NCI-H2227 (cell line): ENCODE measurements at regions not wholly inside any gene's neighbourhood (a gene's known extent, or its start where the extent isn't known, plus 50 kb on each side); places are given as distances from the start of the nearest gene placed in this dataset.
"Not testable (repeated sequence)": the region's sequence is repeated elsewhere in the genome, so short reads cannot be mapped to it uniquely, and the experiment has no call there.

Experiments used
- DNase-seq: peaks from one replicate; lab custom pipeline; 2025; ENCODE audit not compliant: unreplicated experiment; lab: John Stamatoyannopoulos, UW

DNA sequence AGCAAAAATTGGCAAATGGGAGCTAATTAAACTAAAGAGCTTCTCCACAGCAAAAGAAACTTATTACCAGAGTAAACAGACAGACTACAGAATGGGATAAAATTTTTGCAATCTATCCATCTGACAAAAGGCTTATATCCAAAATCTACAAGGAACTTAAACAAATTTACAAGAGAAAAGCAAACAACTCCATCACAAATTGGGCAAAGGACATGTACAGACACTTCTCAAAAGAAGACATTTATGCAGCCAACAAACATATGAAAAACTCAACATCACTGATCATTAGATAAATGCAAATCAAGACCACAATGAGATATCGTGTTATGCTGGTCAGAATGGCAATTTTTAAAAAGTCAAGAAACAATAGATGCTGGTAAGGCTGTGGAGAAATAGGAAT is 315.6 kb downstream of the DMAC1 start:
- DNase-seq: not testable (repeated sequence)

DNA sequence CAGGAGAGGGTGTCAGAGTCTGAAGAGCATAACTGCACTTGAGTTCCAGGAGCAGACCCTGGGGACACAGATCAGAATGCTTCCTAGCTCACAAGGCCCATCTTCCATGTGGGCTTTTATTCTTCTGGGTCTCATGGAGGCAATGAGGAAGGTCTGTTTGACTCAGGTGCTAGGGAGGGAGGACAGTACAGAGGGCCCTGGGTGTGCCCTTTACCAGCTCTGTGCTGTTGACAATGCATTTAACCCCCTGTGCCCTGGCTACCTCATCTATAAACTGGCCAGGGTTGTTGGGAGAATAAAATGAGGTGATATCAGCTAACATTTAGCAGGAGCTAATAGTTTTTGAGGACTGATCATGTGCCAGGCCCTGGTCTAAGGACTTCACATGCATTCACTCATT is 318.0 kb downstream of the DMAC1 start:
- DNase-seq: no peak

DNA sequence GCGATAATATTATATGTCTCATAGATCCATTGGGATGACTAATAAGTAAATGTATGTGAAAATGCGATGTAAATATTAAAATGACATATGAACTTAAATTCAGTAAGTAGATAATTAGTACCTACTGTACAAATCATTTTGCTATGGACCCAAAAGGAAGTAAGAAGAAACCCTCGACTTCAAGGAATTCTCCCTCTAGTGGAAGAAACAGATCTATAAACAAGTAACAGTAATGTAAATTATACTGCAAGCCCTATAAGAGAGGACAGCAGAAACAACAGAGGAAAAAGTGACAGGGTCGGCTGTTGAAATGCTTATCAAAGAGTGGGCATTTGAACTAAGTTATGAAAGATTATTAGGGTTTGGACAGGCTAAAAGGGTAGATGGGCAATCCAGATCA is 320.3 kb downstream of the DMAC1 start:
- no peak for DNase-seq

DNA sequence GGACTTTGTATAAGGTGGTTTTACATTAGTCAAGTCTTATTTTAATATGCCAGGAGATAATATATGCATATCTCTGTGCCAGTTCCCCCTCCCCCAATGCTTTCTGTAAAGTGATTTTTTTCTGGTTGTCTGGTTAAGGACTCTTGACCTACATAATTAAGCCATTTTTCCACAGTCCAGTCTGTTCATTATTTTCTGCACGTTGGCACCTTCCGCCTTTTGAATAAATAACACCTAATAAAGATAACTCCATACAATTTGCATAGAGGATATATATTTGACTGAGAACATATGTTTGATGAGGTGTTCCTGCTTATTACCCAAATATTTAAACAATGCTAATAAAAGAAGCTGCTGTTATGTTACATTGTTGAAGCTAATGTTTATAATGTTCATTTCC is 320.9 kb downstream of the DMAC1 start:
- DNase-seq: no peak

DNA sequence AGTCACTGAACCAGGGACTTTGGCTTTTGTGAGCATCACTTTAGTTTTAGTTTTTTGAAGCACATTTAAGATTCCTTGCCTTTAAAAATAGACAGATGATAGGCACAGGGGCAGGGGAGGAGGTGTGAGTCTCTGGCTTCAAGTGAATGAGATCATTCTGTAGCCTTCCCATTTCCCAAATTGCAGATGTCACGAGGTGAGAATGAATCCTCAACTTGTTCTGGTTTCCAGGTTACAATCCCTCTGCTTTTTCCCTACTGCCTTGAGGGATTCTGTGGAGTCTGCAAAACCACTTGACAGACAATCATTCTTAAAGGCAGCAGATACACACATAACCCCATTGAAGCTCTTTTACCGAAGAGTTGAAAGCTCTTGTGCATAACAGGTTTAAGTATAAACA is 332.4 kb downstream of the DMAC1 start:
- no peak for DNase-seq

DNA sequence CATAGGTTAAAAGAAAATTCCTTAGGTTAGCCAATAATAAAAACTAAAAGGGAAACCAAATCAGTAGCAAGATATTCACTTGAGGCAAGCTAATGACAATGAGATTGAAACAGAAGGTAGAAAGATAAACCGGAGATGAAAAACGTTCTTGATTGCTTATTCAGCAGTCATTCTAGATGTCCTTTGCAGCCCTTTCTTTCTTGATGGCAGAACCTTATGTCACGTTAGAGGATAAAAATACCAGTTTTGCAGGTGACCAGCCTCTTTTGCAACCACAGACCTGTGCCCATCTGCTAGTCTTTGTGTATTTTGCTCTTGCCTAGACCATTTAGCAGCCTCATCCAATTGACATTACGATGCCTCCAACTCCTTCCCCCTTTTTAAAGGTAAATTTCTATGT is 337.8 kb downstream of the DMAC1 start:
- no peak for DNase-seq

DNA sequence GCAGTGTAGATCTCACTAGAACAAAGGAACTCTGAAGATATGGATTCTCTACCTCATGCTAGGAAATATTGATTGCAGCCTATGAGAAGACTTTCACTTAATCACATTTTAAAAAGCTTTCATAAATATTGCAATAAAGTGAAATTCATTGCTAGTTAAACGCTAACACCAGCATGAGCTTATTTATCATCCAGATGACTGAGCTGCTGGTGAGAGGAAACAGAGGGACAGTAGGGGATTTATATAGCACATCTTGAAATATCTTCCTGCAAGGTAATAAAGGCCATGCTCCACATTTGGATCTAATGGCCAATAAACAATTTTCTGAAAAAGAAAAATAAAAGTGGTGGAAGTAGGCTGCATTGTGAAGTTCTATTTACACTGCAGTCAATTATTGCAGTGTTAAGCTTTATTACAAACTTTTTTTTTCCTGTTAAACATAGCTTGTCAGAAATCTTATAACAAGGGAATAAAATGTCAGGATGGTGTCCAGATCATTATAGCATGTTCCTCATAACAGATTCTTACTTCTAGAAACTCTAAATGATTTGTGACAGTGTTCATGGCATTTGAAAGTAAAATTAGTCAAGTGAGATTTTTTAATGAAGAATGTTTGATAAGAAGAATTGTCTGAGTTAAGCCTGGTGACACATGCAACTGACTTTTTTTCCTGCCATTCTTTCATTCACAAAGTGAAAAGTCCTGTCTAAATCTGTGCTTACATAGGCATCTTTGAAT is 342.6 kb downstream of the DMAC1 start:
- no peak for DNase-seq

DNA sequence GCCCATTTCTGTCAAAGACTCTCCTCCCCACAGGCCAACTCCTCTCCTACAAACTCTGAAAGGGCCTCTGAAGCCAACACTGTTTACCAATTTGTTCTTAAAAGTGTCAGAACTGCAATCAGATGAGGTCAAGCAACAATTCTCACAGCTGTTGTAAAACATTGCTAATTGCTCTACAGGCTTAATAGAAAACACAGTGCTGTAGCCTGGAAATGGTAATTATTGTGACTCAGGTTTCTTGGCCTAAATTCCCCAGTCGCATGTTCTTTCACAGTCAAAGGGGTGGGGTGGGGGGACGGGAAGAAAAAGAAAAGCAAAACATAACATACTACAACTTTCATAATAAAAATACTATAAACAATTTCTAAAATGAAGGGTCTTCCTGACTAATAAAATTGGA is 343.2 kb downstream of the DMAC1 start:
- DNase-seq: no peak

DNA sequence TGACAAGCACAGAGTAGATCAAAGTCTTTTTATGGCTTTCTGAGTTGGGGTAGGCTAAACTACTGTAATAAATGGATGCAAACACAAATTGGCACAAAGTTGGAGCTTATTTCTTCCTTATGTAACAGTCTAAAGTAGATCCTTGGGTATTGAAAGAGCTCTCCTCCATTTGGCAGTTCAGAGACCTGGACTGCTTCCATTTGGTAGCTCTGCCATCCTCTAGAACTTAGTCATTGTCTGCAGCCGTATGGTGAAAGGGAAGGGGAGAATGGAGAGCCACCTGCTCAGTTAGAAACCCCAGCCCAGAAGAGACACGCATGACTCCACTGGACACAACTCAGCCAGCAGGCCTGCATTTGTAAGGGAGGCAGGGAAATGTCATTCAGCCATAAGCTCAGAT is 345.0 kb downstream of the DMAC1 start:
- DNase-seq: no peak

DNA sequence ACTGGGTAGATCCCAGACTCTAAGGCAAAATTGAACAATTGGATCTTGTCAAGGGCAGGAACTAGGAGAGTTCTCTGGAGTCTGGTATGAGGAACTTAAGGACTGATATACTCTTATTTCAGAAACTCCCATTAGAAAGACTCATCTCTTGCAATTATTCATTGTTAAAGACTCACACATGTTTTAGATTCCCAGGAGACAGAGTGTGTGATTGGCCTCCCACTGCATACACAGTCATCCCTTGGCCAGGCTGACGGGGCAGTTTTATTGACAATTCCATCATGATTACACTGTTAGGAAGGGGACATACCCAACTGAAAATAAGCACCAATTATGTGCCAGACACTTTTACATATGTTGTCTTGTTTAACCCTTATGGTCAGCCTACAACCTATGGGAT is 347.2 kb downstream of the DMAC1 start:
- no peak for DNase-seq

DNA sequence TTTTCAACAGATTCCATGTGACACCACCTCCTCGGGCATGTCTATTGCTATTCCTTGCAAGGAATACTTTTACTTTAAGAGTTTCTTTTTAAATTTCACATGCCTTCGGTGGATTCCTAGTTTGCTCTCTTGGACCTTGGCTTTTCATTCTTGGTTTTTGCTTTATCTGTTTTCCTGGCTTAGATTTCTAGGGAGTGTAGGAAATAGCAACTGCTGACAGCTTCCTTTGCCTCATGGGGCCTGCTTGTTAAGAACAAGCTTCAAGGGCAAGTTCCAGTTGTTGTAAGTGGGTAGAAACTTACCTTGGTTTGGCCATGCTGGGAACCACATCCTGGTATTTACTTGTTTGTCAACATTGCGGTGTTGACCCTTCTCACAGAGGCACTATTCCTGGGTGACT is 348.5 kb downstream of the DMAC1 start:
- DNase-seq: no peak

DNA sequence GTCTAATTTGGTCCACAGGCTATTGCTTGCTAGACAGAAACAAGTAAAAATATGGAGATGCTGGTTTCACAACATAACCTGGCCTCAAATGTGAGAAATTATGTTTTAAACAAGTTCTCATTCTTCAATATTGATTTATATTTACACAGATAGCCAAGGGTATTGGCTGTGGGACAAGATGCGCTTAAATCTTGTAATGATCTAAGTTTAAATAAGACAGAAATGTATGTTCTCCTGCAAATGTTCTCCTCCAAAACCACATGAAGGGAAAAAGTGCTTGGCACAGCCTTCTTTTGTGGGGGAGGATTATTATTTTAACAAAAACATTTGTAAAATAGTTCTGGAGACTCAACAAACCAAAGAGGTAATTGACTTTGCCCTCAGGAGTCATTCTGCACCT is 356.0 kb downstream of the DMAC1 start:
- no peak for DNase-seq

DNA sequence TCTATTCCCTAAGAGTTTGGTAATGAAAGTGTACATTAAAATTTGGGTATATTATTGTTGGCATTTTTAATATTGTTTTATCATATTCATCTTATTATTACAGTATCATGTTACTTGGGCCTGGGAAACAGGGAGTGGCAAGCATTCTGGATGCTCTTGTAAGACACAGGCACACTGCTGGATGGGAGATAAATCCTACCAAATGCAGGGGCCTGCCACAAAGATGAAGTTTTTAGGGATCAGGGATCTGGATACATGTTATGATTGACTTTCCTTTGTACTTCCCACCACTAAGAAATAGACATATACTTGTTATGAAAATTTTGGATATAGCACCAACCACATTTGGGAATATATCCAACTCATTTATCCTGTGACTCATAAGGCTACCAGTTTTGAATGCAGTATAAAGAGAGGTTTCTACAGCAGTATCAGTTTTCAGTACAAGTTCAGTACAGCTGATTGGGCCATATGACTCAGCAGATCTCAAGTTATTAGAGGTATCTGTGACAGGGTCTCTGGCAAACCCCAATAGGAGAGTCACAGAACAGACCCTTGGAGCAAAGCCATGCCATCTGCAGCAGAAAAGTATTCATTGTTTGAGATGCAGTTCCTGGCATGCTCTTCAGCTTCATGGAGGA is 360.1 kb downstream of the DMAC1 start:
- no peak for DNase-seq

DNA sequence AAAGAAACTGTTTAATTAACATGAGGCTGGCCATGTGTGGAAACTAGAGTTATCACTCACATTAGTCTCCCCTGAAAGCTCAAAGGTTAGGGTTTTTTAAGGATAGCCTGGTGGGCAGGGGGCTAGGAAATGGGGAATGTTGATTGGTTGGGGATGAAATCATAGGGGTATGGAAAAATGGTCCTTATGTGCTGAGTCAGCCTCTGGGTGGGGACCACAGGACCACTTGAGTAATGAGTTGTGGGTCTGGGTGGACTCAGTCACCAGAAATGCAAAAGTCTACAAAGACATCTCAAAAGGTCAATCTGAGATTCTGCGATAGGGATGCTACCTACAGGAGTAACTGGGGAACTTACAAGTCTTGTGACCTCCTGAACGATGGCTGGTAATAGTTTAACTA is 362.8 kb downstream of the DMAC1 start:
- DNase-seq: no peak

DNA sequence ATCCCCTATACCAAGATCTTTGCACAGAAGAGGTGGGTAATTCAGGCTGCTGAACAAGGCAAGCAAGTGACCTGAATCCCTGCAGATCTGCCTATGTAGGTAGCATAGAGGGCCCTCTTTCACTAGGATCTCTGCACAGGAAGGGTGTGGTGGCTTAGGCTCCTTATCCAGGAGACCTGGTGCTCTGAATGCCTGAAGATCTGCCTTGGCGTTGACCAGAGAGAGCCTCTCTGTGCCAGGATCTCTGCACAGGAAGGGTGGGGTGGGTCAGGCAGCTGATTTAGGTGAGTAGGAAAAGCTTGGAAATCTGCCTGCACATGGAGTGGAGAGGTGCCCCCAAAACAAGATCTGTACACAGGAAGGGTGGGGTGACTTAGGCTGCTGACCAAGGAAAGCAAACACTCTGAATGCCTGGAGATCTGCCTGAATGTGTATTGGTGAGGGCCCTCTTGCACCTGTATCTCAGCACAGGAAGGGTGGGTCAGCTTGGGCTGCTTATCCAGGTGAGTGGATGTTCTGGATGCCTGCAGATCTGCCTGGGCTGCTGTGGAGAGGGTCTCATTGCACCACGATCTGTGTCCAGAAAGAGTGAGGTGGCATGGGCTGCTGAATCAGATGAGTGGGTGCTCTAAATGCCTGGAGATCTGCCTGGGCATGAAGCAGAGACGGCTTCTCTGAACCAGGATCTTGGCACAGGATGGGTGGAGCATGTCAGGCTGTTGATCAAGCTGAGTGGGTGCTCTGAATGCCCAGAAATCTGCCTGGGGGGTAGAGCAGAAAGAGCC is 365.9 kb downstream of the DMAC1 start:
- no peak for DNase-seq

DNA sequence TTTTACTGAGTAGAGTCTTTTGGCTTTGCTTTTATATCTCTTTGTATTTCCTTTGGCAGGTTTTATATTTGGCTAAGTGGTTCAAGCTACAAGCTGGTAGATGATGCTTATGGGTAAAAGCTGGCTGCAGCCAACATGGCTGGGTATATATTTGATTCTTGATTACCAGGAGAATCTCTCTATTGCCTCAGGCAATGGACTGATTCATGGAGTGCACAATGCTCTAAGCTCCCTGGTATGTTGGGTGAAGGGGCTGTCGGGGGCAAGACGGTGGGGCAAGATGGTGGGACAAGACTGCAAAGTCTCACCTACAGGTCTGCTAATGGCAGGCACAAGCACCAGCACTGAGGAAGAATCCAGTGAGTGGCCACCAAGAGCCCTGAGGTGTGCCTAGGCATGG is 366.6 kb downstream of the DMAC1 start:
- no peak for DNase-seq

DNA sequence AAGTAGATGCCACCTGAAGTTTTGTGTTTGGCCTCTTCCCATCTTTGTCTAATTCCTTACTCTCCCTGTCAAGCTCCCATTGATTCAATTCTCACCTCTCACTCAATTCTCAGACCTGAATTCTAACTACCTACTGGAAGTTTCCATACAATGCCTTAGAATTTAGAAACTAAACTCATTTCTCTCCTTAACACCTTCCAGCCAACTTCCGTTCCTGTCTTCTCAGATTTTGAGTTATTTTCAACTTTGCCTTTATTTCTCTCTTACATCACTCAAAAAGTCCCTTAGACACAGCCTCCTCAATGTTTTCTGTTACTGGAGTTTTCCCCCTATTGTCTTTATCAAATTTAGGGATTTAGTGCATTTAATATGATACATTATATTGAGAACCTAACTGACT is 382.2 kb downstream of the DMAC1 start:
- not testable (repeated sequence) for DNase-seq

DNA sequence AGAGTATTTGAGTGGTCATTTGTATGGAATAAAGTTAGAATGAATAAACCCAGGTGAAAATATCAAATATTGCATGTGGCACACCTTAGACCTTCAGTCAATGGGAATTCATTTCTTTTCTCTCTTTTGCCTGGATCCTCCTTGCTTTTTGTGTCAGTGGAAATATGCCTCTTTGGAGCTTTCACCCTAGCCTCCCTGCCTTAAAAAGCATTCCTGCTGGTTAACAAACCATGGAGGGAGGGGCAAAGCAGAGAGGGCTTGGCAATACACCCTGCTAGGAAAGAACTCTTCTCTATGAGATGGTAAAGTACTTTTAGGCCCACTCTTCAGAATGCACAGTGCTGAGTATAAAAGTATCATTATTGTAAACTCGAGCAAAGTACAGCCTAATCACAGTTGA is 383.7 kb downstream of the DMAC1 start:
- peak; percentile 12 for DNase-seq

DNA sequence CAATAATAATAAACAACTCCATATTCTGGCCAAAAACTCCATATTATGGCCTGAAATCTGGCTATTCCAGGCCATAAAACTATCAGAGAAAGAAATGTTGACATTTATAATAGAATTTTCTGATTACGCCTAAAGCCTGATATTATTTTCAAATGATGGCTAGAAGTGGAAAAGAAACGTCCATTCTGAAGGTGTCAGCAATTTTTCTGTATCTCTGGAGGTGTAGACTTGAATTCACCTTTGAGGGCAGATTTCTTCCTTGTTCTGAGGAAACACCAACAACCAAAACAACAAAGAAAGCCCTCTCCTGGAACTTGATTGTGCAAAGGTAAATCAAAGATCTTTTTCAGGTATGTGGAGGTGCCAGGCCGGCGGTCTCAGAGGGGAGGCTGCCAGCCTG is 390.7 kb downstream of the DMAC1 start:
- no peak for DNase-seq

DNA sequence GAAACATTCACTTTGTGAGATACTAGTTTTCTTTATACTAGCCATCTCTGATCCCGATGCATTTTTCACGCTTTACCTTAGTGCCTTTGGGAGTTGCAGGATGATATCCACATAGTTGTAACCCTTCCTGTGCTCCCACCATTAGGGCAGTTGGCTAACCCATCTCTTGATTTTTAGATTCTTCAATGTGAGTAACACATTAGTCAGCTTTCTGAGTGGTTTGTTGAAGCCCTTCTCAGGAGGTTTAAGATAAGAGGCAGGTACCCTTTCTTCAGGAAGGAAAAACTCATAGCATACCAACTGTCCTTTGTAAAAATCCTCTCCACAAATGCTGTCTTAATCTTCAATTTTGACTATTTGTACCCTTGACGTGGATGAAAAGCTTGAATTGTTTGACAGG is 392.3 kb downstream of the DMAC1 start:
- DNase-seq: no peak

DNA sequence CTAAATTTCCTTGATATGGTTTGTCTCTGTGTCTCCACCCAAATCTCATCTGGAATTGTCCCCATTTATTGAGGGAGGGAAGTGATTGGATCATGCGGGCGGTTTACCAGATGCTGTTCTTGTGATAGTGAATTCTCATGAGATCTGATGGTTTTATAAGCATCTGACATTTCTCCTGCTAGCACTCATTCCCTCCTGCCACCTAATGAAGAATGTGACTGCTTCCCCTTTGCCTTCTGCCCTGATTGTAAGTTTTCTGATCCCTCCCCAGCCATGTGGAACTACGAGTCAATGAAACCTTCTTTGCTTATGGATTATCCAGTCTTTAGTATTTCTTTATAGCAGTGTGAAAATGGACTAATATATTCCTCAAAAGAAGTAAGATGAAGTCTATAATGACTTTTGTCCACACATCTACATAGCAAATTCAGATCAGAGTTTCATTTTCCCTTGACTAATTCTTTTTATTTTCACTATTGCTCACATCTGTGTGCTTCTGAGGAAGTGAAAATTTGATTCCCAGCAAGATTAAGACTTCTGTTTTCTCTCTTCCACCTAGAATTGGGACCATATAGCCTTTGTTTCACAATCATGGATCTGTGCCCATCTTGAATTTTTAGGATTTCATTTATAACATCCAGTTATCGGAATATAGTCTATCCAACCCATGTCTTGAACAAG is 393.5 kb downstream of the DMAC1 start:
- DNase-seq: no peak
